ENCODE measurements at regions not wholly inside any gene's neighbourhood (a gene's known extent, or its start where the extent isn't known, plus 50 kb on each side); places are given as distances from the start of the nearest gene placed in this dataset.
"Not testable (repeated sequence)": the region's sequence is repeated elsewhere in the genome, so short reads cannot be mapped to it uniquely, and the experiment has no call there.

DNA sequence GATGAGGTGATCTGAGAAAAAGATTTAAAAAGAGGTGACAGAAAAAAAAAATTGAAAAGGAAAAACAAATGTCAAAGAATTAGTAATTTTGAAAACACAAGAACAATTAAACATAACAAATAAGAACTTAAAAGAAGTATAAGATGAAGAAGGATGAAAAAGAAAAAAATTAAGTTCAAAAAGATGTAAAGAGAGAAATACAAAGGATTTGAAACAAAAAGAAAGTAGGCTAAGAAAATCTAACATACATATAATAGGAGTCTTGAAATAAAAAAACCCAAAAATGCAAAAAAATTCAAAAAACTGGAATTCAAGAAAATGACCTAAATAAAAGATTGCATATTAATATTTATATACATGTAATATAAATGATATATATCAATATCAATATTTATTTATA is 949.2 kb downstream of the MCTP2 start:
- DNase-seq (ENCODE audit: low spot score): no peak

DNA sequence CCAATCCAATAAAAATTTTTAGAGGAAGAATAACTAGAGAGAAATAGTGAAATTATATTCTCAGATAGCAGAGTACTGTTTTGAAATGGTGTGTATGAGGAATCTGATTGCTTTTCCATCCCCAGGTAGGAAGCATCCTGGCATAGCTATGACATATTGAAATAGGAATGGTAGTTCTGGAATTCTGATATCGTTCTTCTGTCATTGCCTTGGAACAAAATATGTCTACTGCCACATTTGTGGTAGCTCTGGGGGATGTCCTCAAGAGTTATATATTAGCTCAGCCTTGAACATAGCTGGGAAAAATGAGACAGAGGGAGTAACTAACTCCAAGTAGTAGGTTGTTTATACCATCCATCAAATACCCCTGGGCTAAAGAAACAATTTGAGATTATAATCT is 950.7 kb downstream of the MCTP2 start:
- no peak for DNase-seq (ENCODE audit: low spot score)

DNA sequence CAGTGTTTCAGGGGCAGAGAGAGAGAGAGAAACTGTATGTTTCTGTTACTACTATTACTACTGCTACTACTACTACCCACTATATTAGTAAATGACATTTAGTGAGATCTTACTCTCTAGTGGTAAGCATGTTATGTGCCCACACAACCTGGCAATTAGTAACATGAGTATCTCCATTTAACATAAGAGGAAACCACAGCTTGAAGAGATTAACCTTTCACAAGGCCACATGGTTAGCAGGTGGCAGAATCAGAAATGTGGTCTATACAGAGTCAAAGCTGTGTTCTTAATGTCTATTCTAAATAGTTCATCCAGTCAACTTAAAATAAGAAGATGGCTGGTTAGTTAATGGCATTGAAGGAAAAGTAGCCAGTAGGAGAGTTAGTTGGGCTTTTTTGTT is 961.6 kb downstream of the MCTP2 start:
- no peak for DNase-seq (ENCODE audit: low spot score)

DNA sequence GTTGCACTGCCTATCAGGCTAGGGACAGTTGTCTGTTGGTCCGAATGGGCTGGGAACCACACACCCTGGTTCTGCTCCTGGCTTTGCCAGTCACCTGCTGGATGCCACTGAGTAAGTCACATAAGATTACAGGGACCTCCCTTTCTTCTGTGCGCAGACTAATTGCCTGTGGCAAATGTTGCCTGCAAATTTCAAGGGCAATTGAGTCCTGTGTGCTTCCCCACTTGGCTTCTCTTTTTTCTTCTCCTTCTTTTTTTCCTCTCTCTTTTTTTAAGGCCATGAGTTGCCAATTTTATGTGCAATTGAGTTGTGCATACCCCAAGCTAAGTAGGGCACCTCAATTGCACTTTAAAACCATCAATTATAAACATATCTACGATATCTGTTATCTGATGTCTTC is 963.4 kb downstream of the MCTP2 start:
- no peak for DNase-seq (ENCODE audit: low spot score)

DNA sequence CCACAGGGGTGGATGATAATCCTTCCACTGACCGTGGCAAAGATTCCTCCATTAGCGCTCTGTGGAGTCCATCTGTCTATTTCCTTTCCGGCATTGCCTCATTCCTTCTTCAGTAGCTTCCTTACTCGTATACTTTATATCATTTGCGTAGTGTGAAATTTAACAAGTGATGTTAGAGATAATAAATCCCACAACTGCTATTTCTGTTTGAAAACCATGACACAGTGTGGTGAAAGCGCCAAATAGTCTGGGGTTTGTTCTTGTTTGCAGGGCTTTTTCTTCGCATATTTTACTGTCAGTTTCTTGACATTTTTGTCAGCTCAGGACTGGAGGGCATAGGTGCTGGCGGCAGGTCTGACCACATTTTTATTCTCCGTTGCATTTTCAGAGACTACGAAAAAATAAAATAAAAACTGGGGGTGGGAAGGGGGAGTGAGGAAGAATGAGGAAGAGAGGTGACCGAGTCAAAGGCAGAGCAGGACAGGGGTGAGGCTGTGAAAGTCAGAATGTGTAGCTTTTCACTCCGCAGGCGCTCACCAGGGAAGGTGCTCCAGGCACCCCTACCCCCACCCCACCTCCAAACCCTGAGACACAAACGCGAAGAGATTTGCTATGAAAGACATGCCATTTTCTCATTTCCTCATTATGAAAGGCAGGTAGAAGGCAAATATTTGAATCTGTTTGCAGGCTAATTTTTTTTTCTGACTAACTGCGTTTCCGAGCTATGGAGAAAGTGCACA is 965.0 kb downstream of the MCTP2 start:
- DNase-seq (ENCODE audit: low spot score): no peak

DNA sequence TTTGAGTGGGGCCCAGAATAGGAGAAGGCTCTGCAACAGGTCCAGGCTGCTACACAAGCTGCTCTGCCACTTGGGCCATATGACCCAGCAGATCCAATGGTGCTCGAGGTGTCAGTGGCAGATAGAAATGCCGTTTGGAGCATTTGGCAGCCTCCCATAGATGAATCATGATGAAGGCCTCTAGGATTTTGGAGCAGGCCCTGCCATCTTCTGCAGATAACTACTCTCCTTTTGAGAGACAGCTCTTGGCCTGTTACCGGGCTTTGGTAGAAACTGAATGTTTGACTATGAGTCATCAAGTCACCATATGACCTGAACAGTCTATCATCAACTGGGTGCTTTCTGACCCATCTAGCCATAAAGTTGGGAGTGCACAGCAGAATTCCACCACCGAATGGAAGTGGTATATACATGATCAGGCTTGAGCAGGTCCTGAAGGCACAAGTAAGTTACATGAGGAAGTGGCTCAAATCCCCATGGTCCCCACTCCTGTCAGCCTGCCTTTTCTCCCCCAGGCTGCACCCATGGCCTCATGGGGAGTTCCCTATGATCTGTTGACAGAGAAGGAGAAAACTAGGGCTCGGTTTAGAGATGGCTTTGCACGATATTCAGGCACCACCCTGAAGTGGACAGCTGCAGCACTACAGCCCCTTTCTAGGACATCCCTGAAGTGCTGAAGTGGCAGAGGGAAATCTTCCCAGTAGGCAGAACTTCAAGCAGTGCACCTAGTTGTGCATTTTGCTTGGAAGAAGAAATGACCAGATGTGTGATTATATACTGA is 971.4 kb downstream of the MCTP2 start:
- DNase-seq (ENCODE audit: low spot score): no peak

DNA sequence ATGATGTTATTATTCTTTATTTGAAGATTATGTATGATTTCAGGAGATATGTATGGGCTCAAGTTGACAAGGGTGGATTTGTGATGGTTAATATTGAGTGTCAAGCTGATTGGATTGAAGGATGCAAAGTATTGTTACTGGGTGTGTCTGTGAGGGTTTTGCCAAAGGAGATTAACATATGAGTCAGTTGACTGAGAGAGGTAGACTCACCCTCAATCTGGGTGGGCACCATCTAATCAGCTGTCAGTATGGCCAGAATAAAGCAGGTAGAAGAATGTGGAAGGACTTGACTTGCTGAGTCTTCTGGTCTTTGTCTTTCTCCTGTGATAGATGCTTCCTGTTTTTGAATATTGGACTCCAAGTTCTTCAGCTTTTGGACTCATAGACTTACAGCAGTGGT is 973.7 kb downstream of the MCTP2 start:
- DNase-seq (ENCODE audit: low spot score): no peak

- not testable (repeated sequence) for DNase-seq (ENCODE audit: low spot score)
These were observed 974.5 kb downstream of the MCTP2 start for GRCh38 chr15:95205830-95206229.

DNA sequence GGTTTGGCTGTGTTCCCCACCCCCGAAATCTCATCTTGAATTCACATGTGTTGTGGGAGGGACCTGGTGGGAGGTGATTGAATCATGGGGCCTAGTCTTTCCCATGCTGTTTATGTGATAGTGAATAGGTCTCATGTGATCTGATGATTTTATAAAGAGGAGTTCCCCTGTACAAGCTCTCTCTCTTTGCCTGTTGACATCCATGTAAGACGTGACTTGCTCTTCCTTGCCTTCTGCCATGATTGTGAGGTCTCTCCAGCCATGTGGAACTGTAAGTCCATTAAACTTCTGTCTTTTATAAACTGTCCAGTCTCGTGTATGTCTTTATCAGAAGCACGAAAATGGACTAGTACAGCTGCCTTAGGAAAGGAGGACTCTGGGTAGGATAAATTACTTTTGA is 976.7 kb downstream of the MCTP2 start:
- DNase-seq (ENCODE audit: low spot score): no peak

GRCh38 chr15:95208988-95209387 is 977.6 kb downstream of the MCTP2 start:
- no peak for DNase-seq (ENCODE audit: low spot score)

DNA sequence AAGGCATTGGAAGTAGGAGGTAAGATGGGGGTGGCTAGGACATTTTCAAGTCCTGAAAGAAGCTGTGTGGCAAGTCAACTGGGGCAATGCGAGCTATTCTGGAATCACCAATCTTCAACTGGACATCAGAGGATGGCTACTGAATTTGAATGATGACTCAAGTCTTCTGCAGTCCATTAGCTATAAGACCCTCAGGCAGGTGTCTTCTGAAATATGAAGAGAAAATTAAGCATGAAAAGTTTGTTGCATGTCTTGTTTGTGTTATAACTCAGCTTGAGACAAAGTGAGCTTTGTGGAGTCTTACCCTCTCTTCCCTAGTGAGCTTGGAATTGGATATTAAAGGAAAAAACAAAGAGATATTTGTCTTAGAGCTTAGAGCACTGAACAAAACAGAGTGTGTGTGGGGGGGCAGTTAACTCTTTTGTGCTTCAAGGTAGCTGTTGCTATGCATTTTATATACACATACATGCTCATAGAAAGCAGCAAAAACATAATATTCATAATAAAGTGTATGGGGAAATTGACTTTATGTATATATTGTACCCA is 979.1 kb downstream of the MCTP2 start:
- no peak for DNase-seq (ENCODE audit: low spot score)

DNA sequence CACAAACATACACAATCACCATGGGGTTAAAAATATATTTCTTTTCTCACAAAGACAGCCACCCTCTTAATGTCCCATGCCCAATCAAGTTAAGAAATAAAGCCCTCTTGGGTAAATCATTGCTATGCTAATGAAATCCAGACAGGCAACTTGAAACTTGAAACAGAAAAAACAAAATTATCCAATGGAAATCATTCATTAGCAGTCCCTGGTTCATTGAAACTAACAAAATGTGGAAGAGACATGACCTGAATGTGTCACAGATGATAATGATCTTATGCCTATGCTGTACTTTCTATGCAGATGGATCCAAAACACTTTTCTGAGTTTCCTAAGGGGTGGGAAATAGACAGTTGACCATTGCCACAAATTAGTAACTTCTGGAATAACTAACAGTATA is 983.7 kb downstream of the MCTP2 start:
- DNase-seq (ENCODE audit: low spot score): no peak

- DNase-seq (ENCODE audit: low spot score): no peak
These were observed 995.5 kb downstream of the MCTP2 start for GRCh38 chr15:95226835-95227234.

DNA sequence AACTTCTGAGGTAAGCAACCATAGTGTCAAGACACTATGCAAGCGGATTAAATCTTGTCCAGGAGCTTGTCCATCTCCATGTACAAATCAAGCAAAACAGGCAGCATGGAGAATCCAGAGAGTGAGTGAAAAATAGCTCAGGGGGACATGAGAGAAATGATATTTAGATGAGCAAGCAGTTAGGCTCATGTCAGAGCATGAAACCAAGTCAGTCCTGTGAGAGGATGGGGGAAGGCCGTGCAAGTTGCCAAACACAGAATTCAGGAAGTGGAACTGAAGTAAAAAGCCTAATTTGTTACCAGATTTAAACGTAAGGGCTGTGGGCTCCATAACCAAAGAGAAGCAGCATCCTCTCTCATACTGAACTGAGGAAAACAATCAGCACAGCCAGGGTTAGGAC is 995.9 kb downstream of the MCTP2 start:
- DNase-seq (ENCODE audit: low spot score): no peak

DNA sequence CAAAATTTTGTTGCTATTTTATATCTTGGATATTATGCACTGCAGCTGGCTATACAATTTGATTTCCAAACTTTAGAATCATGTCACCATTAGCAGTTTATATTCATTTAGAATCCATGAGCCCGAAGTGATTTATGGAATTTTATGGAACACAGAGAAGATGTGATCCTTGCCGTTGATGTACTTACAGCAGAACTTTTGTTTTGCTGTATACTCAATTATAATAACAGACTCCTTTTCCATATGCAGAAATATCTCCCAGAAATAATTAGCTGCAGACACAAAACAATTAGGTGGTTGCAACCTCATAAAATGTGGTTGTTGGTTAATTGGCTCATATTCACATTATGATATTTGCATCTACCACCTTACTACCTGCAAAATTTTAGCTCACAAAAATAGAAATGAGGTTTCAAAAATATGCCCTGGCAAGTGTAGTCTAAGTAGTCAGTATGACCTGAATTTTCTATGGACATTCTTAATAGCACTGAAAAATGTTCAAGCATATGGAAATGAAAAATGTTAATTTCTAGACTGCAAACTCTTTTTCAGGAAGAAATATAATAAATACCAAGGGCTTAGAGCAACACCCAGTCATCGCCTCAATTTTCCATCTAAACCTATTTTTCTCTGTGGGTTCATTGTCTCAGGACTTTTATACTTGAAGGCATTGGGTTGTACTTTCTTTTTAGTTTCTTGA is 997.6 kb downstream of the MCTP2 start:
- no peak for DNase-seq (ENCODE audit: low spot score)

DNA sequence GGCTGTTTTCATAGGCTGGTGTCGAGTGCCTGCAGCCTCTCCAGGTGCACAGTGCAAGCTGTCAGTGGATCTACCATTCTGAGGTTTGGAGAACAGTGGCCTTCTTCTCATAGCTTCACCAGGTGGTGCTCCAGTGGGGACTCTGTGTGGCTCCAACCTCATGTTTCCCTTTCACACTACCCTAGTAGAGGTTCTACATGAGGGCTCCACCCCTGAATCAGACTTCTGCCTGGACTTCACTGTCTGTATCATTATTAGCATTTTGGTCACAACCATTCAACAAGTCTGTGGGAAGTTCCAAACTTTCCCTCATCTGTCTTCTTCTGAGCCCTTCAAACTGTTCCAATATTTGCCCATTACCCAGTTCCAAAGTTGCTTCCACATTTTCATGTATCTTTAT is 1003.7 kb downstream of the MCTP2 start:
- no peak for DNase-seq (ENCODE audit: low spot score)

DNA sequence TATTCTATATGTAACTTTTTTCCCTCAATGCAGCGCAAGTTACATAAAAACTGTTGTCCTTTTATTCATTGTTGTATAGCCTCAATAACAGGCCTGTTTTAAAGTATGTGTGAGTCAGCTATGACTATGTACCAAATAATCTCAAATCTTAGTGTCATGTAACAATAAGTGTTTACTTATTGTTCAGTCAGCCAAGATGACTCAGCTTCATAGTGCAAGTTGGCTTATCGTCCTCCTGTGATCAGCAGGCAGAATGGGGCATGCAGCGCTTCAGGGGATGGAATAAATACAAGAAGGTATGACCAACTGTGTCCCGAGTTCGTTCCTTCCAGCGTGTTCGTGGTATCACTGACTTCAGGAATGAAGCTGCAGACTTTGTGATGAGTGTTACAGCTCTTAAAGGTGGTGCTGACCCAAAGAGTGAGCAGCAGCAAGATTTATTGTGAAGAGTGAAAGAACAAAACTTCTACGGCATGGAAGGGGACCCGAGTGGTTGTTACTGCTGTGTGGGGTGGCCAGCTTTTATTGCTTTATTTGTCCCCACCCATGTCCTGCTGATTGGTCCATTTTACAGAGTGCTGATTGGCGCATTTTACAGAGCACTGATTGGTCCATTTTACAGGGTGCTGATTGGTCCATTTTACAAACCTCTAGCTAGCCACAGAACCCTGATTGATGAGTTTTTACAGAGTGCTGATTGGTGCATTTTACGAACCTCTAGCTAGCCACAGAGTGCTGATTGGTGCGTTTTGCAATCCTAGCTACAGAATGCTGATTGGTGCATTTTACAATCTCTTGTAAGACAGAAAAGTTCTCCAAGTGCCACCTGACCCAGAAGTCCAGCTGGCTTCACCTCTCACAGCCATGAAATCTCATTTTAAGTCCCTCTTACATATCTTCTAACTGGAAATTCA is 1016.0 kb downstream of the MCTP2 start:
- DNase-seq (ENCODE audit: low spot score): no peak

DNA sequence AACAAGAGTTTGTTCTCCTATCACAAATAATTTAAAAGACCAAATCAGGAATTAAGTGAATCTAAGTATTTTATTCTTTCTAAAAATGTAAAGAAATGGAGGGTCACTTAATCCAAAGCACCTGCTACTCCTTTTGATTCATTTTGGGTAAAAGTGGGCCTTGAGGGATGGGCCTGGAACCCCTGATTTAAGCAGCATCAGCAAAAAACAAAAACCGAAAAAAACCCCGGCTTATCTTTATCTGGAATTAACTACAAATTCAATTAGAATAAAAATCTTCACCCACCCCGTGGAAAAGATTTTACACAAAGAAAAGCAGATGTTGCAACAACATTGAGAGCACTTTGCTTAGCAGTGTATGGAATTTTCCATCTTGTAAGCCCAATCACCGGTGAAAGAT is 1018.2 kb downstream of the MCTP2 start:
- DNase-seq (ENCODE audit: low spot score): no peak

DNA sequence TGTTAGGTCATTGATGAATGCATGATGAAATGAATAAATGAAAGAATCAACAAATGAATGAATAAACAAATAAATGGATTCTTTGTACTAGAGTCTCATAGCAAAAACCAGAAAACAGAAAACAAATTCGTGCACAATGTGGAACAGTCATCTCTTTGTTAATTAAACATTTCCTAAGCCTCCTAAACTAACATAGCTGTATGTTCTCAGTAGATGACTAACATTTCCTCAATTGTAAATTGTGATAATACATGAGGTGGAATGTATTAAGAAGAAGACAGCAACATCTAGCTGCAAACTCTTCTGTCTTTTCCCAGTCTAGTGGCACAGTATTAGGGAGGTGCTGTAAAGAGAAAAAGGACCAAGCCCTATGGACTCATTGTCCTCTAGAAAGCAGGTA is 1021.0 kb downstream of the MCTP2 start:
- no peak for DNase-seq (ENCODE audit: low spot score)

GRCh38 chr15:95254263-95254662 is 1022.9 kb downstream of the MCTP2 start:
- DNase-seq (ENCODE audit: low spot score): no peak

DNA sequence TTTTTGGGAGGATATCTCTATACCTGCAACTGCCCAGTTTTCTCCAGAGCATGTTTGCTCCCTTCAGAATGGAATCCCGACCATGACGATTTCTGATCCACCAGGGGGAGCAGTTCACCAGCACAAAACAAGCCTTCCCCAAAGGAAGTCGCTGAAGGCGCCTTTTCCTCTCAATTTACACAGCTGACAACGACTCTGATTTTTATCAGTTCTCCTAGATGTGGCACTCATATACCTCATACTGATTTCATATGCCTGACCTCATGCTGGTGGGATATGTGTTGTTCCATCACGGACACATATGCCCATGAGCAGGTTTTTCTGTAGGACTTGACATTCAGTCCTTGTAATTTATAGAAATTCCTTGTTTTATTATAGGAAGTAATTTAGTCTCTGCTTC is 1028.2 kb downstream of the MCTP2 start:
- DNase-seq (ENCODE audit: low spot score): peak; percentile 72

DNA sequence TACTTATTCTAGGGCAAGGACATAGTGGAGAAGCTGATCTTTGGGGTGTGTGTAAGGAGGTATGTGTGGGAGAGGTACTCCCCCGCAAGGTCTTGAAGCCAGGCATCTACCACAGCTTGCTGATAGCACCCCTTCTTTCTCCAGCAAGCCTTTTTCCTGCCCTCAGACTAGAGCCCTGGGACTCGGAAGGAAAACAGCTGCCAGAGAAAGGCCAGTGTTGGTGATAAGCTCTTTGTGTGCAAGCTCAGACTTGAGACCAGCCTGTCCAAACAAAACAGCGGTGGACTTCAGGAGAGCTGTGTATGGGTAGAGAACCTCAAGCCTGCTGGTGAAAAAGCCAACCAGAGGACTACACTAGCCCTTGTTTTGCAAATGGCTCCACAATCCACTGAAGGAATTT is 1028.6 kb downstream of the MCTP2 start:
- no peak for DNase-seq (ENCODE audit: low spot score)

Measured in ecto neural progenitor cell (in vitro differentiated cells).